MCF 10A (cell line): ENCODE measurements at regions not wholly inside any gene's neighbourhood (a gene's known extent, or its start where the extent isn't known, plus 50 kb on each side); places are given as distances from the start of the nearest gene placed in this dataset.

Source experiments
- BruUV-seq: library from RNA; stranded (reverse); fragments of 400-500 nt; replicated peaks from 2 replicates; lab custom pipeline; 2021; lab: Mats Ljungman, UMichigan
- CTCF ChIA-PET: fragments of 300-600 bp; sonication (Branson Sonifier 250); formaldehyde crosslinking; extraction: SDS; loops from one replicate; lab custom pipeline; 2021; ENCODE audit warnings: antibody characterized with exemption, inconsistent platforms; lab: Yijun Ruan, JAX
- POLR2A ChIA-PET: fragments of 300-600, 350-650 bp; sonication (Branson Sonifier 250); formaldehyde crosslinking; extraction: SDS; loops from one replicate; lab custom pipeline; 2020; ENCODE audit warnings: antibody characterized with exemption, inconsistent platforms; lab: Yijun Ruan, JAX
- DNase-seq: peaks from one replicate; pipeline ENCODE4 v3.0.0-alpha.2; 2018; ENCODE audit not compliant: unreplicated experiment
- H3K27ac Mint-ChIP-seq: one replicate; pipeline ENCODE4 v1.8.0; 2022; ENCODE audit warnings: mild to moderate bottlenecking, low read depth, mixed read lengths; ENCODE audit not compliant: unreplicated experiment
- H3K27me3 Mint-ChIP-seq: one replicate; pipeline ENCODE4 v1.8.0; 2022; ENCODE audit warnings: mixed read lengths; ENCODE audit not compliant: insufficient read depth, unreplicated experiment
- H3K36me3 Mint-ChIP-seq: one replicate; pipeline ENCODE4 v1.8.0; 2022; ENCODE audit warnings: mild to moderate bottlenecking, moderate library complexity, mixed read lengths; ENCODE audit not compliant: insufficient read depth, unreplicated experiment
- H3K4me1 Mint-ChIP-seq: one replicate; pipeline ENCODE4 v1.8.0; 2022; ENCODE audit warnings: mixed read lengths; ENCODE audit not compliant: insufficient read depth, unreplicated experiment
- H3K4me3 Mint-ChIP-seq: one replicate; pipeline ENCODE4 v1.8.0; 2022; ENCODE audit warnings: mild to moderate bottlenecking, moderate library complexity, mixed read lengths; ENCODE audit not compliant: unreplicated experiment
- H3K9me3 Mint-ChIP-seq: one replicate; pipeline ENCODE4 v1.8.0; 2022; ENCODE audit warnings: mixed read lengths; ENCODE audit not compliant: unreplicated experiment
- intact Hi-C: fragments of 100-400 bp; cut with micrococcal nuclease; formaldehyde crosslinking; loops from 2 replicates; pipeline ENCODE4 v1.14.1; 2022
- TF ChIP-seq, protein P1 (sequence below): fragments of 200-600 bp; IDR thresholded peaks from one replicate; pipeline ENCODE4 v1.8.0; 2022; ENCODE audit warnings: antibody characterized with exemption, mild to moderate bottlenecking; ENCODE audit not compliant: unreplicated experiment

DNA sequence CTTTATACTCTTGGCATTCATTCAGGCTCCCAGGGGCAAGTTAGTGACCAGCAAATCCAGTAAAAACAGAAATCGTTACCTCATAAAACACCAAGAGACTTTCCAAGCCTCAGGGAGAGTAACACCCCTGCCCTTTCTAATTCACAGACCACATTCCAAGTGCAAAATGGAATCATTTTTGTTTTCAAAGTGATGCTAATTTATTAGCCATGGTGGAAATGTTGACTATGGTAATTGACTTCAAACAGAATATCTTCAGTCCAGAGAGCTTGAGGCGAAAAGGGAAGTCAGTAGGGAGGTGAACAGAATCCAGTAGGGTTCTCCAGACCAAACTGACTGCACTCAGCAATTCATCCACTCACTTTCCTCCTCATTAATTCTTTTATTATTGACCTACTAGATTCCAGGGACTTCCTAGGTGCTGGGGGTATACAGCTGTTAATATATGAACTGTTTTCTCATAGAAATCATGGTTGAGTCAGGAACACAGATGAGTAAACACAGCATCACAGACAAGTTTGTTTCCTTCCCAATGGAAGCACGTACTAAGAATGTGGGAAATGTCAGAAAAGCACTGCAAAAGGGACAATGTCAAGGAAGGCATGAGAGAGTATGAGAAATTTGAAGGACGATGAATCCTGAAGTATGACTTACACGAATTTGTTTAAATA lies 388.5 kb upstream of the C1orf87 start:
- Mint-ChIP-seq H3K36me3 (no peaks in the 10 kb centered on the region), H3K4me1 (no peaks in the 10 kb centered on the region), H3K4me3 (no peak overlapping the region), H3K9me3 (no peaks in the 10 kb centered on the region), H3K27me3 (no peaks in the 10 kb centered on the region), H3K27ac (no peak overlapping the region)
- intact Hi-C loops = no loop called here
- DNase-seq = no peak
- ChIA-PET POLR2A (no interaction called here), CTCF (no interaction called here)
- no TSS peak for BruUV-seq
- TF ChIP-seq, protein P1, sequence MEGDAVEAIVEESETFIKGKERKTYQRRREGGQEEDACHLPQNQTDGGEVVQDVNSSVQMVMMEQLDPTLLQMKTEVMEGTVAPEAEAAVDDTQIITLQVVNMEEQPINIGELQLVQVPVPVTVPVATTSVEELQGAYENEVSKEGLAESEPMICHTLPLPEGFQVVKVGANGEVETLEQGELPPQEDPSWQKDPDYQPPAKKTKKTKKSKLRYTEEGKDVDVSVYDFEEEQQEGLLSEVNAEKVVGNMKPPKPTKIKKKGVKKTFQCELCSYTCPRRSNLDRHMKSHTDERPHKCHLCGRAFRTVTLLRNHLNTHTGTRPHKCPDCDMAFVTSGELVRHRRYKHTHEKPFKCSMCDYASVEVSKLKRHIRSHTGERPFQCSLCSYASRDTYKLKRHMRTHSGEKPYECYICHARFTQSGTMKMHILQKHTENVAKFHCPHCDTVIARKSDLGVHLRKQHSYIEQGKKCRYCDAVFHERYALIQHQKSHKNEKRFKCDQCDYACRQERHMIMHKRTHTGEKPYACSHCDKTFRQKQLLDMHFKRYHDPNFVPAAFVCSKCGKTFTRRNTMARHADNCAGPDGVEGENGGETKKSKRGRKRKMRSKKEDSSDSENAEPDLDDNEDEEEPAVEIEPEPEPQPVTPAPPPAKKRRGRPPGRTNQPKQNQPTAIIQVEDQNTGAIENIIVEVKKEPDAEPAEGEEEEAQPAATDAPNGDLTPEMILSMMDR = no peak

DNA sequence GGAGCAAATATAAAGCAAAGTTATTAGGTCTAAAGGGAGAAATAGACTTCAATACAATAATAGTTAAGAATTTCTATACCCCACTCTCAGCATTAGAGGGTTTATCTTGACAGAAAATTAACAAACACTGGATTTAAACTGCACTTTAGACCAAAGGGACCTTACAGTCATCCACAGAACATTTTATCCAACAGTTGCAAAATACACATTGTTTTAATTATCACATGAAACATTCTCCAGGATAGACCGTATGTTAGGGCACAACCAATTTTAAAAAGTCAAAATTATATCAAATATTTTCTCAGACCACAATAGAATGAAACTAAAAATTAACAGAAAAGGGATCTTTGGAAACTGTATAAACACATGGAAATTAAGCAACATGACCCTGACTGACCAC lies 384.5 kb upstream of the C1orf87 start:
- no peak overlapping the region for H3K27ac Mint-ChIP-seq

DNA sequence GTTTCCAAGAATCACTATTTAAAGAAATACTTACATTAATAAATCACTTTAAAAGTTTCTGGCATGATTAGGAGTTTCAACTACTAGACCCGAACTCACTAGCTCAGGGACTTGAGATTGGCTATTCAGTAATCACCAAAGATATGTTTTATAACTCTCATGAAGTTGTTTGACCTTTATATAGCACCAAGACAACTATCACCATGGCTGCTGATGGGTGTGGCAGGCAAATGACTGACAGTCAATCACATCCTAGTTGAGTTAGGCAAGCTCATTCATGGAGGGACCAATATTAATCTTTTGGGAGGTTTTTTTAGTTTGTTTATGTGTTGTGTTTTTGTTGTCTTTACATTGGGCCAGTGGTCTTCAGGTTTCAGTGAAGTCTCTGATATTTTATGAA lies 376.3 kb upstream of the C1orf87 start:
- Mint-ChIP-seq H3K9me3 (no peaks in the 10 kb centered on the region), H3K36me3 (no peaks in the 10 kb centered on the region), H3K27ac (no peak overlapping the region), H3K4me3 (no peak overlapping the region), H3K27me3 (no peaks in the 10 kb centered on the region), H3K4me1 (no peaks in the 10 kb centered on the region)
- POLR2A ChIA-PET = interaction anchor here (0.6 kb wide), 1 partner anchor 30 kb away, joined by 3 read pairs; no protein-coding TSS in a partner anchor
- CTCF ChIA-PET = no interaction called here
- TF ChIP-seq, protein P1 = no peak
- no TSS peak for BruUV-seq
- no peak for DNase-seq
- intact Hi-C loops = no loop called here

More for the DNA sequence above, 384.5 kb upstream of the C1orf87 start:
- no TSS peak for BruUV-seq
- Mint-ChIP-seq H3K36me3 (no peaks in the 10 kb centered on the region), H3K4me3 (no peak overlapping the region), H3K4me1 (no peaks in the 10 kb centered on the region), H3K27me3 (no peaks in the 10 kb centered on the region), H3K9me3 (no peaks in the 10 kb centered on the region)
- POLR2A ChIA-PET = interaction anchor here (0.6 kb wide), 1 partner anchor 26 kb away, joined by 4 read pairs; no protein-coding TSS in a partner anchor
- TF ChIP-seq, protein P1 = no peak
- no peak for DNase-seq
- intact Hi-C loops = no loop called here
- CTCF ChIA-PET = no interaction called here

DNA sequence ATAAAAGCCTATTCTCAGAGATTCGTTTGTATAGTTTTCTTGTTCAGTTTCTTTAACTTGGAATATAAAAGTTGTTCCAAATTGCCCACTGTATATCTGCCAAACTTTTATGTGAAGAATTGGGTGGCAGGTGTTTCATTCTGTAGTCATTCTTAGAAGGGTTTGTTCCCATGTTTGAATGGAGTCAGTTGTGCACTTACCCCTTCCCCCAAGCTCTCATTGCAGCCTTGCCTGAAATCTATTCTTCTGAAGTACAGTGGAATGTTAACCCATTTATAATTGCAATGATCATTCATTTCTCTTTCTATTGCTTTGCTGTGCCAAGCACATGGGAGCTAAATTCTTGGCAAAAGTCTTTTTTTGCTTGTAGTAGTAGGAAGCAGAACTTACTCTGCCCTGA lies 375.3 kb upstream of the C1orf87 start:
- Mint-ChIP-seq H3K4me1 (no peaks in the 10 kb centered on the region), H3K27me3 (no peaks in the 10 kb centered on the region), H3K4me3 (no peak overlapping the region), H3K36me3 (no peaks in the 10 kb centered on the region), H3K9me3 (no peaks in the 10 kb centered on the region), H3K27ac (no peak overlapping the region)
- intact Hi-C loops = no loop called here
- no peak for DNase-seq
- TF ChIP-seq, protein P1 = no peak
- POLR2A ChIA-PET = no interaction called here
- no TSS peak for BruUV-seq
- CTCF ChIA-PET = no interaction called here
